ENCODE measurements at regions not wholly inside any gene's neighbourhood (a gene's known extent, or its start where the extent isn't known, plus 50 kb on each side); places are given as distances from the start of the nearest gene placed in this dataset.

DNA sequence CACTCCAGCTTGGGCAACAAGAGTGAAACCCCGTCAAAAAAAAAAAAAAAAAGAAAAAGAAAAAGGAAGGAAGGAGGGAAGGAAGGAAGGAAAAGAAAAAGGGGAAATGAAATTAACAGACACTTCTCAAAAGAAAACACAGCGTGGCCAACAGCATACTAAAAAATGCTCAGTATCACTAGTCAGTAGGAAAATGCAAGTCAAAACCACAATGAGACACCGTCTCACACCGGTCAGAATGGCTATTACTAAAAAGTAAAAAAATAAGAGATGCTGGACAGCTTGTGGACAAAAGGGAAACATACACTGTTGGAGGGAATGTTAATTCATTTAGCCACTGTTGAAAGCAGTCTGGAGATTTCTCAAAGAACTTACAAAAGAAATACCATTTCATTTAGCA lies 369.5 kb upstream of the BRINP3 start:
- Histone ChIP-seq H3K36me3 (replicated peaks in 1 of 2; ENCODE audit: control insufficient read depth in 2 of 2, insufficient read depth in 2 of 2, low read length in 2 of 2) (no peaks in the 10 kb centered on the region), H4K91ac (ENCODE audit: low read depth, low read length, poor library complexity) (no peak overlapping the region), H4K8ac (ENCODE audit: low read depth, low read length) (no peak overlapping the region), H3K27ac (replicated peaks; ENCODE audit: low read length) (no peak overlapping the region), H3K4me3 (ENCODE audit: low read length in 2 of 2) (no peak overlapping the region), H2BK5ac (ENCODE audit: low read length) (no peak overlapping the region), H2BK15ac (ENCODE audit: low read length) (no peak overlapping the region), H2BK120ac (ENCODE audit: low read depth, low read length) (no peak overlapping the region), H2AK5ac (ENCODE audit: low read depth, low read length) (no peak overlapping the region), H3K79me1 (ENCODE audit: low read depth, low read length) (no peaks in the 10 kb centered on the region), H3K23ac (ENCODE audit: low read depth, low read length, poor library complexity) (no peak overlapping the region), H2BK12ac (ENCODE audit: low read length) (no peak overlapping the region), H2AFZ (ENCODE audit: low read length) (peak overlapping the region; percentile 35), H3K27me3 (ENCODE audit: control insufficient read depth in 3 of 3, insufficient read depth in 3 of 3, low read depth in 1 of 3, low read length in 3 of 3) (no peaks in the 10 kb centered on the region), H3K9ac (ENCODE audit: low read depth, low read length, poor library complexity) (no peak overlapping the region), H3K4me2 (ENCODE audit: insufficient read depth, low read length, poor library complexity, severe bottlenecking) (no peak overlapping the region), H3K18ac (ENCODE audit: low read length) (no peak overlapping the region), H3K4ac (ENCODE audit: low read length) (no peak overlapping the region), H3K14ac (ENCODE audit: low read length) (no peak overlapping the region), H3K4me1 (ENCODE audit: control insufficient read depth in 2 of 2, insufficient read depth in 1 of 2, low read depth in 1 of 2, low read length in 2 of 2) (no peaks in the 10 kb centered on the region), H3K9me3 (replicated peaks in 1 of 2; ENCODE audit: control insufficient read depth in 2 of 2, insufficient read depth in 1 of 2, low read depth in 1 of 2, low read length in 2 of 2) (no peaks in the 10 kb centered on the region)
- no CpG with 5 or more reads among the region's 4 CpGs for WGBS, 2 donors (ENCODE audit: extremely low coverage in 2 of 2, insufficient read length in 2 of 2, insufficient replicate concordance in 1 of 2)
- no peak for DNase-seq (ENCODE audit: low spot score)

DNA sequence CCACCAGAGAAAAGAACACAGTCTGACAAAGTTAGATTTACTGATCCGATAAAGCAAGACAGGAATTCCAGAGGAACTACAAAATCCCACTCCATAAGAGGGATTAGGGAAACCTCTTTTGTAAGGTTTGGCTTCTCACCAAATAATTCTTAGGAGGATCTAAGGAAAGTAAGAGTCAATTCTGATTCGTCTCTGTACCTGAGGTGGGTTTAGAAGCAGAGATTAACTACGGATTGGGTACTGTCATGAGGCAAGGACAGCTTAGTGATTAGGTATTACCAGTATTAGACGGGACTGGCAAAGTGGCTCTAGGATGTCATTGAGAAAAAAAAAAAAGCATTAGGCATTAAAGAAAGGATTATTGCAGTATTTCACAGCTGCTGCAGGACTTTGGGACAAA lies 371.7 kb upstream of the BRINP3 start:
- Histone ChIP-seq H2BK5ac (ENCODE audit: low read length) (no peak overlapping the region), H3K27me3 (ENCODE audit: control insufficient read depth in 3 of 3, insufficient read depth in 3 of 3, low read depth in 1 of 3, low read length in 3 of 3) (no peaks in the 10 kb centered on the region), H2BK12ac (ENCODE audit: low read length) (no peak overlapping the region), H3K79me1 (ENCODE audit: low read depth, low read length) (no peaks in the 10 kb centered on the region), H2AK5ac (ENCODE audit: low read depth, low read length) (no peak overlapping the region), H3K4me3 (ENCODE audit: low read length in 2 of 2) (no peak overlapping the region), H3K4me2 (ENCODE audit: insufficient read depth, low read length, poor library complexity, severe bottlenecking) (no peak overlapping the region), H2BK15ac (ENCODE audit: low read length) (no peak overlapping the region), H3K9me3 (replicated peaks in 1 of 2; ENCODE audit: control insufficient read depth in 2 of 2, insufficient read depth in 1 of 2, low read depth in 1 of 2, low read length in 2 of 2) (no peaks in the 10 kb centered on the region), H3K23ac (ENCODE audit: low read depth, low read length, poor library complexity) (no peak overlapping the region), H3K36me3 (replicated peaks in 1 of 2; ENCODE audit: control insufficient read depth in 2 of 2, insufficient read depth in 2 of 2, low read length in 2 of 2) (no peaks in the 10 kb centered on the region), H2AFZ (ENCODE audit: low read length) (no peak overlapping the region), H4K91ac (ENCODE audit: low read depth, low read length, poor library complexity) (no peak overlapping the region), H3K27ac (replicated peaks; ENCODE audit: low read length) (no peak overlapping the region), H3K14ac (ENCODE audit: low read length) (no peak overlapping the region), H3K4me1 (ENCODE audit: control insufficient read depth in 2 of 2, insufficient read depth in 1 of 2, low read depth in 1 of 2, low read length in 2 of 2) (no peaks in the 10 kb centered on the region), H4K8ac (ENCODE audit: low read depth, low read length) (no peak overlapping the region), H3K18ac (ENCODE audit: low read length) (no peak overlapping the region), H3K9ac (ENCODE audit: low read depth, low read length, poor library complexity) (no peak overlapping the region), H3K4ac (ENCODE audit: low read length) (no peak overlapping the region), H2BK120ac (ENCODE audit: low read depth, low read length) (no peak overlapping the region)
- WGBS, 2 donors (ENCODE audit: extremely low coverage in 2 of 2, insufficient read length in 2 of 2, insufficient replicate concordance in 1 of 2): no CpG with 5 or more reads among the region's 4 CpGs
- DNase-seq (ENCODE audit: low spot score): no peak

DNA sequence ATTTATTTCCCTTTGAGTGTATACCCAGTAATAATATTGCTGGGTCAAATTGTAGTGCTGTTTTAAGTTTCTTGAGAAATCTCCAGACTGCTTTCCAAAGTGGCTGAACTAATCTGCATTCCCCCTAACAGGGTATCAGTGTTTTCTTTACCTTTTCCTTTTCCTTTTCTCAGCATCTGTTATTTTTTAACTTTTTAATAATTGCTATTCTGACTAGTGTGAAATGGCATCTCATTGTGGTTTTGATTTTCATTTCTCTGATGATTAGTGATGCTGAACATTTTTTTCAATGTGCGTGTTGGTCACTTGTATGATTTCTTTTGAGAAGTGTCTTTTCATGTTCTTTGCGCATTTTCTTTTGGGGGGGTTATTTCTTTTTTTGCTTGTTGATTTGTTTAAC lies 374.9 kb upstream of the BRINP3 start:
- Histone ChIP-seq H2AFZ (ENCODE audit: low read length) (no peak overlapping the region), H3K4ac (ENCODE audit: low read length) (no peak overlapping the region), H3K18ac (ENCODE audit: low read length) (no peak overlapping the region), H3K4me2 (ENCODE audit: insufficient read depth, low read length, poor library complexity, severe bottlenecking) (no peak overlapping the region), H3K9ac (ENCODE audit: low read depth, low read length, poor library complexity) (no peak overlapping the region), H3K14ac (ENCODE audit: low read length) (no peak overlapping the region), H3K27me3 (ENCODE audit: control insufficient read depth in 3 of 3, insufficient read depth in 3 of 3, low read depth in 1 of 3, low read length in 3 of 3) (no peaks in the 10 kb centered on the region), H3K27ac (replicated peaks; ENCODE audit: low read length) (no peak overlapping the region), H4K91ac (ENCODE audit: low read depth, low read length, poor library complexity) (no peak overlapping the region), H2BK12ac (ENCODE audit: low read length) (no peak overlapping the region), H3K4me1 (ENCODE audit: control insufficient read depth in 2 of 2, insufficient read depth in 1 of 2, low read depth in 1 of 2, low read length in 2 of 2) (no peaks in the 10 kb centered on the region), H3K4me3 (ENCODE audit: low read length in 2 of 2) (no peak overlapping the region), H2BK15ac (ENCODE audit: low read length) (no peak overlapping the region), H2BK120ac (ENCODE audit: low read depth, low read length) (no peak overlapping the region), H2BK5ac (ENCODE audit: low read length) (no peak overlapping the region), H2AK5ac (ENCODE audit: low read depth, low read length) (no peak overlapping the region), H3K23ac (ENCODE audit: low read depth, low read length, poor library complexity) (no peak overlapping the region), H3K36me3 (replicated peaks in 1 of 2; ENCODE audit: control insufficient read depth in 2 of 2, insufficient read depth in 2 of 2, low read length in 2 of 2) (no peaks in the 10 kb centered on the region), H3K9me3 (replicated peaks in 1 of 2; ENCODE audit: control insufficient read depth in 2 of 2, insufficient read depth in 1 of 2, low read depth in 1 of 2, low read length in 2 of 2) (no peaks in the 10 kb centered on the region), H4K8ac (ENCODE audit: low read depth, low read length) (no peak overlapping the region), H3K79me1 (ENCODE audit: low read depth, low read length) (no peaks in the 10 kb centered on the region)
- no peak for DNase-seq (ENCODE audit: low spot score)
- WGBS, 2 donors (ENCODE audit: extremely low coverage in 2 of 2, insufficient read length in 2 of 2, insufficient replicate concordance in 1 of 2): no CpG with 5 or more reads among the region's 2 CpGs

DNA sequence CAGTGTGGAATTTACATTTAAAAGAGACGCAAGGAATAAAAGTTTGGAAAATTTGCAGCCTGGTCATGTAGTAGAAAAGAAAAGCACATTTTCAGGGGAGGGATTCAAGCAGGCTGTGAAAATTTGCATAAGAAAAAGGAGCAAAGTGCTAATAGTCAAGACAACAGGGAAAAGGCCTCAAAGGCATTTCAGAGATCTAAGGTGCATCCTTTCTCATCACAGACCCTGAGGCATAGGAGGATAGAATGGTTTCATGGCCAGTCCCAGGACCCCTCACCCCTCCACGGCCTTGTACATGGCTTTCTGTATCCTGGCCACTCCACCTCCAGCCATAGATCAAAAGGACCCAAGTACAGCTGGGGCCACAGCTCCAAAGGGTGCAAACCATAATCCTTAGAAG lies 380.5 kb upstream of the BRINP3 start:
- no peaks in the 10 kb centered on the region for H3K36me3 ChIP-seq (replicated peaks in 1 of 2; ENCODE audit: control insufficient read depth in 2 of 2, insufficient read depth in 2 of 2, low read length in 2 of 2)
- H2BK5ac ChIP-seq (ENCODE audit: low read length): no peak overlapping the region
- H2BK15ac ChIP-seq (ENCODE audit: low read length): no peak overlapping the region
- H2AFZ ChIP-seq (ENCODE audit: low read length): no peak overlapping the region
- no peak overlapping the region for H3K18ac ChIP-seq (ENCODE audit: low read length)
- H3K79me1 ChIP-seq (ENCODE audit: low read depth, low read length): no peaks in the 10 kb centered on the region
- H4K91ac ChIP-seq (ENCODE audit: low read depth, low read length, poor library complexity): no peak overlapping the region
- H2BK120ac ChIP-seq (ENCODE audit: low read depth, low read length): no peak overlapping the region
- no peak overlapping the region for H3K14ac ChIP-seq (ENCODE audit: low read length)
- no peak overlapping the region for H3K9ac ChIP-seq (ENCODE audit: low read depth, low read length, poor library complexity)
- DNase-seq (ENCODE audit: low spot score): no peak
- H3K9me3 ChIP-seq (replicated peaks in 1 of 2; ENCODE audit: control insufficient read depth in 2 of 2, insufficient read depth in 1 of 2, low read depth in 1 of 2, low read length in 2 of 2): no peaks in the 10 kb centered on the region
- H3K4ac ChIP-seq (ENCODE audit: low read length): no peak overlapping the region
- H3K27ac ChIP-seq (replicated peaks; ENCODE audit: low read length): no peak overlapping the region
- no peak overlapping the region for H2BK12ac ChIP-seq (ENCODE audit: low read length)
- H3K27me3 ChIP-seq (ENCODE audit: control insufficient read depth in 3 of 3, insufficient read depth in 3 of 3, low read depth in 1 of 3, low read length in 3 of 3): no peaks in the 10 kb centered on the region
- H4K8ac ChIP-seq (ENCODE audit: low read depth, low read length): no peak overlapping the region
- no peak overlapping the region for H3K4me3 ChIP-seq (ENCODE audit: low read length in 2 of 2)
- no peak overlapping the region for H3K23ac ChIP-seq (ENCODE audit: low read depth, low read length, poor library complexity)
- no CpG with 5 or more reads among the region's 2 CpGs for WGBS, 2 donors (ENCODE audit: extremely low coverage in 2 of 2, insufficient read length in 2 of 2, insufficient replicate concordance in 1 of 2)
- no peak overlapping the region for H3K4me2 ChIP-seq (ENCODE audit: insufficient read depth, low read length, poor library complexity, severe bottlenecking)
- no peak overlapping the region for H2AK5ac ChIP-seq (ENCODE audit: low read depth, low read length)
- no peaks in the 10 kb centered on the region for H3K4me1 ChIP-seq (ENCODE audit: control insufficient read depth in 2 of 2, insufficient read depth in 1 of 2, low read depth in 1 of 2, low read length in 2 of 2)

Measured in neuronal stem cell (in vitro differentiated cells).